GM21723 (cell line): ENCODE measurements at regions not wholly inside any gene's neighbourhood (a gene's known extent, or its start where the extent isn't known, plus 50 kb on each side); places are given as distances from the start of the nearest gene placed in this dataset.

Experiments used
- ATAC-seq: cut with Tn5 transposase; IDR thresholded peaks from one replicate; pipeline ENCODE4 v1.9.1; 2021; ENCODE audit warnings: mild to moderate bottlenecking, moderate library complexity; ENCODE audit not compliant: unreplicated experiment

- ATAC-seq: no peak
Observed at GRCh38 chr18:56323673-56324072, 314.7 kb downstream of the TXNL1 start.

GRCh38 chr18:56322406-56322805 is 316.0 kb downstream of the TXNL1 start:
- no peak for ATAC-seq

- ATAC-seq: no peak
Observed at GRCh38 chr18:56321470-56321869, 316.9 kb downstream of the TXNL1 start.

GRCh38 chr18:56319953-56320352 is 318.4 kb downstream of the TXNL1 start:
- ATAC-seq: no peak

- ATAC-seq: no peak
Observed at GRCh38 chr18:56316727-56317126, 321.7 kb downstream of the TXNL1 start.

- no peak for ATAC-seq
Observed at GRCh38 chr18:56315363-56315762, 323.0 kb downstream of the TXNL1 start.

GRCh38 chr18:56314396-56314795 is 324.0 kb downstream of the TXNL1 start:
- ATAC-seq: no peak

GRCh38 chr18:56312551-56313335 is 325.6 kb downstream of the TXNL1 start:
- ATAC-seq: no peak

- ATAC-seq: no peak
Observed at GRCh38 chr18:56309104-56309503, 329.3 kb downstream of the TXNL1 start.

- ATAC-seq: no peak
Observed at GRCh38 chr18:56307354-56308170, 330.8 kb downstream of the TXNL1 start.

- ATAC-seq: no peak
Observed at GRCh38 chr18:56306797-56307196, 331.6 kb downstream of the TXNL1 start.

- no peak for ATAC-seq
Observed at GRCh38 chr18:56305583-56305982, 332.8 kb downstream of the TXNL1 start.

GRCh38 chr18:56302156-56302555 is 336.2 kb downstream of the TXNL1 start:
- no peak for ATAC-seq

- ATAC-seq: no peak
Observed at GRCh38 chr18:56299740-56300139, 338.7 kb downstream of the TXNL1 start.

- no peak for ATAC-seq
Observed at GRCh38 chr18:56298935-56299334, 339.5 kb downstream of the TXNL1 start.

- no peak for ATAC-seq
Observed at GRCh38 chr18:56296381-56296780, 342.0 kb downstream of the TXNL1 start.

GRCh38 chr18:56294484-56295183 is 343.8 kb downstream of the TXNL1 start:
- no peak for ATAC-seq

- no peak for ATAC-seq
Observed at GRCh38 chr18:56291294-56291693, 347.1 kb downstream of the TXNL1 start.

- ATAC-seq: no peak
Observed at GRCh38 chr18:56289381-56289780, 349.0 kb downstream of the TXNL1 start.

- no peak for ATAC-seq
Observed at GRCh38 chr18:56286775-56287325, 351.5 kb downstream of the TXNL1 start.

- no peak for ATAC-seq
Observed at GRCh38 chr18:56285387-56286065, 352.9 kb downstream of the TXNL1 start.
